ENCODE measurements at regions not wholly inside any gene's neighbourhood (a gene's known extent, or its start where the extent isn't known, plus 50 kb on each side); places are given as distances from the start of the nearest gene placed in this dataset.

GRCh38 chr5:124599028-124599973 lies 147.1 kb downstream of the ZNF608 start:
- TF ChIP-seq, protein P1, sequence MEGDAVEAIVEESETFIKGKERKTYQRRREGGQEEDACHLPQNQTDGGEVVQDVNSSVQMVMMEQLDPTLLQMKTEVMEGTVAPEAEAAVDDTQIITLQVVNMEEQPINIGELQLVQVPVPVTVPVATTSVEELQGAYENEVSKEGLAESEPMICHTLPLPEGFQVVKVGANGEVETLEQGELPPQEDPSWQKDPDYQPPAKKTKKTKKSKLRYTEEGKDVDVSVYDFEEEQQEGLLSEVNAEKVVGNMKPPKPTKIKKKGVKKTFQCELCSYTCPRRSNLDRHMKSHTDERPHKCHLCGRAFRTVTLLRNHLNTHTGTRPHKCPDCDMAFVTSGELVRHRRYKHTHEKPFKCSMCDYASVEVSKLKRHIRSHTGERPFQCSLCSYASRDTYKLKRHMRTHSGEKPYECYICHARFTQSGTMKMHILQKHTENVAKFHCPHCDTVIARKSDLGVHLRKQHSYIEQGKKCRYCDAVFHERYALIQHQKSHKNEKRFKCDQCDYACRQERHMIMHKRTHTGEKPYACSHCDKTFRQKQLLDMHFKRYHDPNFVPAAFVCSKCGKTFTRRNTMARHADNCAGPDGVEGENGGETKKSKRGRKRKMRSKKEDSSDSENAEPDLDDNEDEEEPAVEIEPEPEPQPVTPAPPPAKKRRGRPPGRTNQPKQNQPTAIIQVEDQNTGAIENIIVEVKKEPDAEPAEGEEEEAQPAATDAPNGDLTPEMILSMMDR (IDR thresholded peaks at IDR 0.05): no peak
- TF ChIP-seq ZFX (IDR thresholded peaks at IDR 0.05; ENCODE audit: borderline replicate concordance): no peak

Data from 22Rv1 (cell line).